ENCODE measurements at regions not wholly inside any gene's neighbourhood (a gene's known extent, or its start where the extent isn't known, plus 50 kb on each side); places are given as distances from the start of the nearest gene placed in this dataset.
"Not testable (repeated sequence)": the region's sequence is repeated elsewhere in the genome, so short reads cannot be mapped to it uniquely, and the experiment has no call there.

GRCh38 chr11:82041764-82042163 is 691.9 kb downstream of the FAM181B start:
- TF ChIP-seq, protein P1, sequence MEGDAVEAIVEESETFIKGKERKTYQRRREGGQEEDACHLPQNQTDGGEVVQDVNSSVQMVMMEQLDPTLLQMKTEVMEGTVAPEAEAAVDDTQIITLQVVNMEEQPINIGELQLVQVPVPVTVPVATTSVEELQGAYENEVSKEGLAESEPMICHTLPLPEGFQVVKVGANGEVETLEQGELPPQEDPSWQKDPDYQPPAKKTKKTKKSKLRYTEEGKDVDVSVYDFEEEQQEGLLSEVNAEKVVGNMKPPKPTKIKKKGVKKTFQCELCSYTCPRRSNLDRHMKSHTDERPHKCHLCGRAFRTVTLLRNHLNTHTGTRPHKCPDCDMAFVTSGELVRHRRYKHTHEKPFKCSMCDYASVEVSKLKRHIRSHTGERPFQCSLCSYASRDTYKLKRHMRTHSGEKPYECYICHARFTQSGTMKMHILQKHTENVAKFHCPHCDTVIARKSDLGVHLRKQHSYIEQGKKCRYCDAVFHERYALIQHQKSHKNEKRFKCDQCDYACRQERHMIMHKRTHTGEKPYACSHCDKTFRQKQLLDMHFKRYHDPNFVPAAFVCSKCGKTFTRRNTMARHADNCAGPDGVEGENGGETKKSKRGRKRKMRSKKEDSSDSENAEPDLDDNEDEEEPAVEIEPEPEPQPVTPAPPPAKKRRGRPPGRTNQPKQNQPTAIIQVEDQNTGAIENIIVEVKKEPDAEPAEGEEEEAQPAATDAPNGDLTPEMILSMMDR (IDR thresholded peaks at IDR 0.05), result no peak
- no peaks in the 10 kb centered on the region for H3K27me3 ChIP-seq
- no peaks in the 10 kb centered on the region for H3K4me1 ChIP-seq
- intact Hi-C loops (cut with DNase I; ENCODE audit: low total_unique reads), result no loop called here
- H3K4me3 ChIP-seq, result no peak overlapping the region
- H3K27ac ChIP-seq, result no peak overlapping the region
- H3K9me3 ChIP-seq, result no peaks in the 10 kb centered on the region
- H3K36me3 ChIP-seq, result no peaks in the 10 kb centered on the region
- DNase-seq, result no peak

DNA sequence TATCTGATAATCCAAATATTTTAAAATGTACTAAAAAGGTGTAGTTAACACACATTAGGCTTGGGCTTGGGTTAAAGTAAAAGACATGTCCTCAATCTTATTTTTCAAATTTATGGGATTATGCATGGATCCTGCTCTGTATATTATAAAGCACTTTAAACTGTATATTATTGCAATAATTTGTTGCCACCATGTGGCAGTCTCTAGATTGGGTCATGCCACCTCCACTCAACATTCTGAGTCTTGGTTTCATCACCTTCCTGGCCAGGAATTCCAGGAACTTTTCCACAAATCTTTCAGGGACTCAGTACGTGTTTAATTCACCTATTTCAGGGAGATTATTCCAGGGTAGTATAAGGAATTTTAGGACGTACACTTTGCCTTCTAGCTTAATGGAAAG is 695.5 kb downstream of the FAM181B start:
- intact Hi-C loops (cut with DNase I; ENCODE audit: low total_unique reads), result no loop called here
- no peaks in the 10 kb centered on the region for H3K4me1 ChIP-seq
- H3K27ac ChIP-seq, result no peak overlapping the region
- DNase-seq, result no peak
- H3K27me3 ChIP-seq, result no peaks in the 10 kb centered on the region
- no peaks in the 10 kb centered on the region for H3K36me3 ChIP-seq
- H3K9me3 ChIP-seq, result no peaks in the 10 kb centered on the region
- TF ChIP-seq, protein P1 (IDR thresholded peaks at IDR 0.05), result peak in 1 of 2 experiments; percentile 24
- H3K4me3 ChIP-seq, result no peak overlapping the region

DNA sequence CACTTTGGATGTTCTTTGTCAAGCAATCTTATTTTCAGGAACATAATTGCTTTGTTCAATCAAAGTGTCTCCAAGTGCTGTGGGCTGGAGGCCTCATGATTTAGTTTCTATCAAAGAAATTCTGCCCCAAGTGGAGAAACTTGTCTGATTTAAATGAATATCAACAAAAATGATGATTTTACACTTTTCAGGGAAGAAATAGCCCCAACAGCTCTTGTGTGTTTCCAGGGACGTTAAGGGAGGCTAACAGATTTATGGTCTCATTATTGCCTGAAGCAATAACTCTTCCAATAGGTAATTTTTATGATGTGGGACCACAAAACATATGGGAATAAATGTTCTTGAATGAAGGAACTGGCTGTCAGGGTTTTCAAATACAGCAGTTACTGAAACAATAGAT is 699.1 kb downstream of the FAM181B start:
- H3K4me1 ChIP-seq, result no peaks in the 10 kb centered on the region
- no peak overlapping the region for H3K27ac ChIP-seq
- intact Hi-C loops (cut with DNase I; ENCODE audit: low total_unique reads), result no loop called here
- H3K4me3 ChIP-seq, result no peak overlapping the region
- TF ChIP-seq, protein P1 (IDR thresholded peaks at IDR 0.05), result no peak
- no peak for DNase-seq
- H3K36me3 ChIP-seq, result no peaks in the 10 kb centered on the region
- H3K27me3 ChIP-seq, result no peaks in the 10 kb centered on the region
- no peaks in the 10 kb centered on the region for H3K9me3 ChIP-seq

DNA sequence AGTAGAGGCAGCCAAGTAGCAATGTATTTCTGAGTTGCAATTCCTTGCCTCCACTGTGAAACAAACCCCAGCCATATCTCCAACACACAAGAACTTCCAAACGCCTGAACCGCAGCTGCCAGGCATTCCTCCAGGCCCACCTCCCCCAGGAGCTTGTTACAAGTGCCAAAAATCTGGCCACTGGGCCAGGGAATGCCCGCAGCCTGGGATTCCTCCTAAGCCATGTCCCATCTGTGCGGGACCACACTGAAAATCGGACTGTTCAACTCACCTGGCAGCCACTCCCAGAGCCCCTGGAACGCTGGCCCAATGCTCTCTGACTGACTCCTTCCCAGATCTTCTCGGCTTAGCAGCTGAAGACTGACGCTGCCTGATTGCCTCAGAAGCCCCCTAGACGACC is 706.3 kb downstream of the FAM181B start:
- H3K9me3 ChIP-seq; intact Hi-C loops (cut with DNase I; ENCODE audit: low total_unique reads); H3K4me3 ChIP-seq; H3K27me3 ChIP-seq; H3K27ac ChIP-seq; DNase-seq; H3K36me3 ChIP-seq; H3K4me1 ChIP-seq: not testable (repeated sequence)

DNA sequence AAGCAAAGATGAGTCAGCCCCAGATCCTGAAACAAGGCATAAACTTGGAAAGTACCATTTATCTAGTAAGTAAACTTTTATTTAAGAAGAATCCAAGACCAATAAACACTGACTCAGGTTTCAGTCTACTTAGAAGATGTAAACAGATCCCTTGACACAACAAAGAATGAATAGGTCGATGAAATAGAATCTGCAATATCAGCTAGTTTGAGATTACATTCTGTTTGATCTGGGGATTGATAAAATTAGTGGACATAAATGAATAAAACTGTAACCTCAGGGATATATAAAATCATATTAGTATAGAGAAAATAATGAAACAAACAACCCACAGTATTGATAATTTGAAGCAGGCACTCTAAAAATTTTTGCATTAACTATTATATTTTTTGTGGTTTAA is 708.9 kb downstream of the FAM181B start:
- H3K4me1 ChIP-seq, result no peaks in the 10 kb centered on the region
- no peaks in the 10 kb centered on the region for H3K27me3 ChIP-seq
- DNase-seq, result no peak
- intact Hi-C loops (cut with DNase I; ENCODE audit: low total_unique reads), result no loop called here
- H3K9me3 ChIP-seq, result no peaks in the 10 kb centered on the region
- no peak overlapping the region for H3K27ac ChIP-seq
- H3K4me3 ChIP-seq, result no peak overlapping the region
- H3K36me3 ChIP-seq, result no peaks in the 10 kb centered on the region
- TF ChIP-seq, protein P1 (IDR thresholded peaks at IDR 0.05), result no peak

DNA sequence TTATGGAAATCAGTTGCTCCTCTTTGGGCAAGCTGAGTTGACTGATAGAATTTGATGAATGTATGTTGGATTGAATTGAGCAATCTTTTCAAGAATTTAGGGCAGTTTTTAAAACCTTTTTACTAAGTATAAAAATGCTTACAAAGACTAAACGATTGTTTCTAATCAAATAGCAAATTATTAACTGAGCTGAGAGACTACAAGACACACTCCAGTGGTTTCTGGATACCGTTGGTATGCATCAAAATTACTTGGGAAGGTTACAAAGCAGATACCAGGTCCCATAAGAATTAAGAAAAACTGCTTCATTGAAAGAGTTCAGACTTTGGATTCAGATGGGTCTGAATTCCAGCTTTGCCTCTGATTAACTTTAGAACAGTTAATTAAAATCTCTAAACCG is 721.4 kb downstream of the FAM181B start:
- no peak for DNase-seq
- Histone ChIP-seq H3K9me3 (no peaks in the 10 kb centered on the region), H3K27me3 (no peaks in the 10 kb centered on the region), H3K36me3 (no peaks in the 10 kb centered on the region), H3K27ac (no peak overlapping the region), H3K4me1 (no peaks in the 10 kb centered on the region), H3K4me3 (no peak overlapping the region)
- TF ChIP-seq, protein P1 (IDR thresholded peaks at IDR 0.05), result no peak
- intact Hi-C loops (cut with DNase I; ENCODE audit: low total_unique reads), result no loop called here

Data from tibial artery (tissue), 4 donors.